GM12875 (cell line): ENCODE measurements at regions not wholly inside any gene's neighbourhood (a gene's known extent, or its start where the extent isn't known, plus 50 kb on each side); places are given as distances from the start of the nearest gene placed in this dataset.

ENCODE experiments used
- H3K4me3 ChIP-seq: one replicate; pipeline ENCODE4 v1.5.1; 2011; ENCODE audit warnings: low read depth, low read length, control low read depth
- CTCF ChIP-seq: IDR thresholded peaks from 2 replicates; pipeline ENCODE4 v1.5.1; 2011; ENCODE audit warnings: low read depth, mild to moderate bottlenecking, control low read depth, inconsistent platforms, low read length, moderate library complexity, borderline replicate concordance; ENCODE audit not compliant: insufficient read depth

DNA sequence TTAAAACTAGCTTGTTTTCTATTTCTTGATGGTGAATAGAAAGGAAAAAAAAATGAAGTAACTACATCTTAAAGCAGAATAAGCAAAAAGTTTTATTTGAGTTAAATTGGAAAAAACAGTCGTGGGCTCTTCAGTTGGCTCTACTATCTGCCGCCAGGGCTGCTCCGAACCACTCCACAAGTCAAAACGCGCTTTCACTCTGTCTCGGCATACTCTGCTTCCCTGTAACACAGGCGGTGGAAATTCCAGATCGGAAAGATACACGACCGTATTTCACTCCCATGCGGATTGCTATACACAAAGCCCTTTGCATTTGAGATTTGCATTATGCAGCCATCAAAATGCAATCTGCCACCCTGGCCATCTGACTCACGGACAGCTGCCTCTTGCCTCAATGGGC, 505.6 kb downstream of the IRX1 start:
- H3K4me3 ChIP-seq, result no peak overlapping the region
- TF ChIP-seq CTCF, result no peak

DNA sequence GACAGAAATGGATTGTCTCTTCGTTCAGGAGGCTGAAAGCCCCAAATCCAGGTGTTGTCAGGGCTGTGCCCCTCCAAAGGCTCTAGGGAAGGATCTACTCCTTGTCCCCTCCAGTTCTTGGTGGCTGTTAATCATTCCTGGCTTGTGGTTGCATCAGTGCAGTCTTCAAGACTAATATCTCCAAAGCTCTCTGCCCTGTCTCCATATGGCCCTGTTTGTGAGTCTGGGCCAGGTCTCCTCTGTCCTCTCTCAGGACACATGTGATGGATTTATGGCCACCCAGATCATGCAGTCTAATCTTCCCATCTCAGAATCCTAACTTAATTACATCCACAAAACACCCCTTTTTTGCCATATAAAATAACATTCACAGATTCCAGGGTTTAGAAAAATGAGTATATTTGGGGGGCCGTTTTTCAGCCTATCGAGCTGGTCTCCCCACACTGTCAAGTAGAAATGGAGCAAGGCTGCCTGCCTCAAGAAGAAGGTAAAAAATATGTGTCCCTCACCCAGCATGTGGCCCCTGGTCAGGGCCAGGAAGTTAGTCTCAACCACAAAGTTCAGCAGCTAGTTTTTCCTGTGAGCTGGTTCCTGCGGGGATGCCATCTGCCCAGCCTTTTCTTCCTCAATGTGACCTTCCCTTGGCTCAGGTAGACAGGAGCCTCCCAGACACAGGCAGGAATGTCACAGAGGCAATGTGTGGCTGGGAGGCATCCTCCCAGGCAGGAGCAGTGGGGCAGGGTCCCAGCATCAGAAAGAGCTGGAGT, 509.4 kb downstream of the IRX1 start:
- TF ChIP-seq CTCF, result no peak
- no peak overlapping the region for H3K4me3 ChIP-seq

GRCh38 chr5:4108690-4109089, 513.1 kb downstream of the IRX1 start:
- H3K4me3 ChIP-seq, result no peak overlapping the region
- no peak for TF ChIP-seq CTCF

DNA sequence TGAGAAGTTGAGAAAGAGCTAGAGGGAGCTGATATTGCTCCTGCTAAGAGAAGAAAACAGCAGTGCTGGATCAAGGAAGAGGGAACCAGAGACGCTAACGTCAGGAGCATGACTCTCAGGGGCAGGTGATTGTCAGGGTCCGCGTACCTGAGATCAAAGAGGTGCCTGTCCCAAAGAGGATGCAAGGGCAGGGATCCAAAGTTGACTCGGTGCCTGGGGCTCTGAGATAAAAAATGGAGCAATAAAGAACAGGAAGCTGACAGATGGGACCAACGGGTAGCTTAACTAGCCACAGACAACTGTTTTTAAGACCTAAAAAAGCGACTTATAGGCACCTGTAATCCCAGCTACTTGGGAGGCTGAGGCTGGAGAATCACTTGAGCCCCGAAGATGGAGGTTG, 517.8 kb downstream of the IRX1 start:
- no peak for TF ChIP-seq CTCF

DNA sequence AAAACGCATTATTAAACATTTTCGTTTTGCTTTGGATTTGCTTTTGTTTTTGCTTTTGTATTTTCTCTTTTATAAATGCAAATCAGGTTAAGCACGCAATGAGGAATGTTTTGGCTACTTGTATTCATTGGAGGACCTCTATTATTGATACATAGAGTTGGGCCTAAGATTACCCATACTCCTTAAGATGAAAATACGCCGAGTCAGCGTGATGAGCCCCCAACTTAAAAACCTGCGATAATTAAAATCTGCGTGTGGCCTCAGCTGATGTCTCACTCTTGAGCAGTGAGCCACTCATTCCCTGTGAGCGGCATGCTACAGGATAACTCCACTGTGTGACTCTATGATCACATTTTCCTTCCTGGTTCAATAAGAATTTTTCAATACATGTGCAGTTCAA, 518.3 kb downstream of the IRX1 start:
- TF ChIP-seq CTCF, result no peak
- H3K4me3 ChIP-seq, result no peak overlapping the region

More for the DNA sequence above, 517.8 kb downstream of the IRX1 start:
- no peak overlapping the region for H3K4me3 ChIP-seq

- no peak for TF ChIP-seq CTCF
- H3K4me3 ChIP-seq, result no peak overlapping the region
These were observed 518.8 kb downstream of the IRX1 start for GRCh38 chr5:4114452-4114851.

DNA sequence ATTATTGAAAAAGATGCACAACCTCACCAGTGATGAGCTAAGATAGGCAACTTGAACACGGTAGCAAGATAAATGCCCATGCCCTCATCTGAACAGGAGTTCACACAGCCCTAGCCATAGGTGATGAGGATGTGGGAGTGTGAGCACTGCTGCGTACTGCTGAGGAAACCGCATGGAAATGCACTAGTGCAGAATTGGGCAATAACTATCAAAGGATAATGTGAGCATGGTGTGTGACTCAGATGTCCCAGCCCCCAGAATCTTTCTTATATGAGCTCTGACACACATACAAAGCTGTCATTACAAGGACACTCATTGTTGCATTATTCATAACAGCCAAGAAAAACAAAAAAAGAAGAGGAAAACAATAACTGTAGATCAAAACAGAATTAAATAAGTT, 521.2 kb downstream of the IRX1 start:
- H3K4me3 ChIP-seq, result no peak overlapping the region
- TF ChIP-seq CTCF, result no peak
